Lower lobe of right lung (tissue), 2 donors: ENCODE measurements at regions not wholly inside any gene's neighbourhood (a gene's known extent, or its start where the extent isn't known, plus 50 kb on each side); places are given as distances from the start of the nearest gene placed in this dataset.

Experiments
- ATAC-seq, 2 donors: fragments of 200-7000 bp; cut with Tn5 transposase; one replicate each; pipeline ENCODE4 v1.9.1; 2020 to 2022; ENCODE audit warnings: mild to moderate bottlenecking in 2 of 2, moderate library complexity in 2 of 2
- DNase-seq: peaks from one replicate; pipeline ENCODE4 v3.0.0-alpha.2; 2020
- H3K27ac ChIP-seq: fragments of 200-600 bp; one replicate; pipeline ENCODE4 v1.8.0; 2022
- H3K27me3 ChIP-seq: fragments of 200-600 bp; one replicate; pipeline ENCODE4 v1.8.0; 2022; ENCODE audit warnings: low read depth
- H3K36me3 ChIP-seq: fragments of 200-600 bp; one replicate; pipeline ENCODE4 v1.8.0; 2022; ENCODE audit warnings: mild to moderate bottlenecking
- H3K4me1 ChIP-seq: fragments of 200-600 bp; one replicate; pipeline ENCODE4 v1.8.0; 2022
- H3K4me3 ChIP-seq: fragments of 200-600 bp; one replicate; pipeline ENCODE4 v1.8.0; 2022; ENCODE audit warnings: mild to moderate bottlenecking
- H3K9me3 ChIP-seq: fragments of 200-600 bp; one replicate; pipeline ENCODE4 v1.8.0; 2022
- CTCF ChIP-seq: fragments of 200-600 bp; IDR thresholded peaks from one replicate; pipeline ENCODE4 v1.8.0; 2022; ENCODE audit warnings: antibody characterized with exemption, mild to moderate bottlenecking
- intact Hi-C: fragments of 100-400 bp; cut with DNase I; formaldehyde crosslinking; loops from one replicate; pipeline ENCODE4 v1.11.0; 2022
- donor health status: DM: no; HTN: yes; CAD: no; lungs with severe emphysema.

GRCh38 chrX:79300856-79301255 lies 66.3 kb downstream of the ITM2A start:
- TF ChIP-seq CTCF: no peak
- Histone ChIP-seq H3K4me3 (no peak overlapping the region), H3K27me3 (no peaks in the 10 kb centered on the region), H3K27ac (no peak overlapping the region), H3K9me3 (no peaks in the 10 kb centered on the region), H3K4me1 (no peaks in the 10 kb centered on the region), H3K36me3 (no peaks in the 10 kb centered on the region)
- ATAC-seq: no peak
- no peak for DNase-seq
- intact Hi-C loops: no loop called here

GRCh38 chrX:79290596-79290995 lies 76.5 kb downstream of the ITM2A start:
- no peak for DNase-seq
- intact Hi-C loops: no loop called here

GRCh38 chrX:79288733-79289132 lies 78.4 kb downstream of the ITM2A start:
- Histone ChIP-seq H3K36me3 (no peaks in the 10 kb centered on the region), H3K27me3 (no peaks in the 10 kb centered on the region), H3K27ac (no peak overlapping the region), H3K4me1 (no peaks in the 10 kb centered on the region), H3K4me3 (no peak overlapping the region), H3K9me3 (no peaks in the 10 kb centered on the region)
- intact Hi-C loops: no loop called here
- no peak for TF ChIP-seq CTCF
- ATAC-seq (no peak), DNase-seq (no peak)

More at GRCh38 chrX:79290596-79290995, 76.5 kb downstream of the ITM2A start:
- H3K4me1 ChIP-seq: no peaks in the 10 kb centered on the region
- H3K36me3 ChIP-seq: no peaks in the 10 kb centered on the region
- no peak overlapping the region for H3K27ac ChIP-seq
- no peak for ATAC-seq
- TF ChIP-seq CTCF: no peak
- no peak overlapping the region for H3K4me3 ChIP-seq
- H3K9me3 ChIP-seq: no peaks in the 10 kb centered on the region
- no peaks in the 10 kb centered on the region for H3K27me3 ChIP-seq

- Histone ChIP-seq H3K27ac (no peak overlapping the region), H3K4me1 (no peaks in the 10 kb centered on the region), H3K36me3 (no peaks in the 10 kb centered on the region), H3K4me3 (no peak overlapping the region), H3K27me3 (no peaks in the 10 kb centered on the region), H3K9me3 (no peaks in the 10 kb centered on the region)
- TF ChIP-seq CTCF: no peak
- intact Hi-C loops: no loop called here
- DNase-seq: no peak
- ATAC-seq: no peak
Observed at GRCh38 chrX:79287724-79288123, 79.4 kb downstream of the ITM2A start.

- no peaks in the 10 kb centered on the region for H3K9me3 ChIP-seq
- no peak for TF ChIP-seq CTCF
- no peak overlapping the region for H3K27ac ChIP-seq
- H3K27me3 ChIP-seq: no peaks in the 10 kb centered on the region
- no peaks in the 10 kb centered on the region for H3K4me1 ChIP-seq
- intact Hi-C loops: no loop called here
- DNase-seq: no peak
- ATAC-seq: no peak
- no peaks in the 10 kb centered on the region for H3K36me3 ChIP-seq
- H3K4me3 ChIP-seq: no peak overlapping the region
Observed at GRCh38 chrX:79281775-79282174, 85.4 kb downstream of the ITM2A start.

GRCh38 chrX:79270401-79270800 lies 96.7 kb downstream of the ITM2A start:
- no peak overlapping the region for H3K4me3 ChIP-seq
- DNase-seq: peak; percentile 46
- peak; percentile 44 to 46 for ATAC-seq
- H3K27ac ChIP-seq: no peak overlapping the region
- peak; percentile 42 for TF ChIP-seq CTCF
- no peaks in the 10 kb centered on the region for H3K9me3 ChIP-seq
- no peaks in the 10 kb centered on the region for H3K27me3 ChIP-seq
- no peaks in the 10 kb centered on the region for H3K36me3 ChIP-seq
- no peaks in the 10 kb centered on the region for H3K4me1 ChIP-seq
- intact Hi-C loops: no loop called here
